ENCODE measurements at regions not wholly inside any gene's neighbourhood (a gene's known extent, or its start where the extent isn't known, plus 50 kb on each side); places are given as distances from the start of the nearest gene placed in this dataset.

DNA sequence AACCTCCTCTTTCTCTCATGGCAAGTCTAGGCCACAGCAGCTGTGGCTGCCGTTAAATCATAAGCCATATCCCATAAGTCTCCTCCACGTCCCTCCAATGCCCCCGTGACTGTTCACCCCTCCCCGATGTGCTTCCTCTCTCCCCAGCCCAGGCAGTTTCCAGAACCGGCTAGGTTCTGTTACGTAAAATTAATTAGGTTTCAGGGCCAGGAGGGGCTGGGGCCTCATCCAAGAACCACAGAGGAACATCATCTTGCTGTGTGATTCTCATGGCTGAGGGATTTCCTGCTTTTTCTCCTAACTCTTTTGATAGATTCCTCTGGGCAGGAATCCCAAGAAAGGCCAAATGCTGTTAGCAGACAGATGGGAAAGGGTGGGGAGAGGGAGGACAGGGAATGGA is 141.8 kb upstream of the AJAP1 start:
- DNase-seq (ENCODE audit: low read depth in 2 of 3, low spot score in 2 of 3) = no peak

DNA sequence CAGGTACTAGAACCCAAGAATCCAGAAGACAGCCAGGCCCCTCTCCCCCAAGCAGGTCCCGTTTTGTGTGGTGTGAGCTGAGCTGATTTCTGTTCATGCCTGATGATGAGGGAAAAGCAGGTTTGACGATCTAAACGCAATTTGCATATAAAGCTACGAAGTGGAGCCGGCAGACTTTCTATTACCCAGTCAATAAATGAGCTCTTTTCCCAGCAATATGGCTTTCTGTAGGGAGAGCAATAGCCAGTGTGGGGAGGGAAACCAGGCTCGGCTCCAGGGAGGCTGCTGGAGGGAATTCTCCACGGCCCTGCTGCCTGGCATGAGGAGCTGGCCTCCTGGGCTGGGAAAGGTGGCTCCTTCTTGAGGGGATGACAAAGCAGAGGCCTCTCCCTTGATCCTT is 140.7 kb upstream of the AJAP1 start:
- DNase-seq (ENCODE audit: low read depth in 2 of 3, low spot score in 2 of 3) = no peak

DNA sequence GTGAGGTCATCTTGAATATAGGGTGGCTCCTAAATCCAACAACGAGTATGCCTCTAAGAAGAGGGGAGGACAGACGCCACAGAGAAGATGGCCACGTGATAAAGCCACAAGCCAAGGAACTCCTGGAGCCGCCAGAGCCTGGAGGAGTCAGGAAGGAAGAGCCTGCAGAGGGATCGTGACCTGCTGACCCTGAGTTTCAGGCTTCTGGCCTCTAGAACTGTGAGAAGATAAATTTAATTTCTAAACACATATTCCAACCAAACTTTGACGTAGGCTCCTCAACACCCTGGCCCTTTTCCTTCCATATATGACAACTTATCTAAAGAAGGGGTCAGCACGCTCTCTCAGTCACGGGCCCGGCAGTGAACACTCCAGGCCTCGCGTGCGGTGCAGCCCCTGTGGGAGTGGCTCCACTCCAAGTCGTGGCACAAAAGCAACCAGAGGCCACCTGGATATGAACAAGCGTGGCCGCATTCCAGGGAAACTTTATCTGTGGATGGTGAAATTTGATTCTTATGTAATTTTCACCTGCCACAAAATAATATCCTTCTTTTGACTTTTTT is 138.6 kb upstream of the AJAP1 start:
- DNase-seq (ENCODE audit: low read depth in 2 of 3, low spot score in 2 of 3) = no peak

DNA sequence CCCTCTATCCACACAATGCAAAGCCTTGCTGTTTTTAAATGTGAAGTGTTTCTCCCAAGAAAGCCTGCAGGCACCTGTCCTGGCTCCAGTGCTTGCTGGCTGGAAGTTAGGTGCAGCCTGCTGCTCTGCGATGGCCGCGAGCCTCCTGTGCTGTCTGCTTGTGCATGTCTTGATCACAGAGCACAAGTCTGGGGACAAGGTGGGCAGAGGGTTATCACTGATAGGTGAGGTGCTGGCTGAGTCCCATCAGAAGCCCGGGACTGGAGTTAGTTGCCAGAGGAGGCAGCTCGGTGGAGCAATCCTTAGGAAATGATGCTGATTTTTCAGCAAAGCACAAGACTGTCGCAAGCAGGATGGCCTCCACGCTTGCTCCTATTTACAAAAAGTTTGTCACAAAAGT is 137.8 kb upstream of the AJAP1 start:
- DNase-seq (ENCODE audit: low read depth in 2 of 3, low spot score in 2 of 3) = no peak

DNA sequence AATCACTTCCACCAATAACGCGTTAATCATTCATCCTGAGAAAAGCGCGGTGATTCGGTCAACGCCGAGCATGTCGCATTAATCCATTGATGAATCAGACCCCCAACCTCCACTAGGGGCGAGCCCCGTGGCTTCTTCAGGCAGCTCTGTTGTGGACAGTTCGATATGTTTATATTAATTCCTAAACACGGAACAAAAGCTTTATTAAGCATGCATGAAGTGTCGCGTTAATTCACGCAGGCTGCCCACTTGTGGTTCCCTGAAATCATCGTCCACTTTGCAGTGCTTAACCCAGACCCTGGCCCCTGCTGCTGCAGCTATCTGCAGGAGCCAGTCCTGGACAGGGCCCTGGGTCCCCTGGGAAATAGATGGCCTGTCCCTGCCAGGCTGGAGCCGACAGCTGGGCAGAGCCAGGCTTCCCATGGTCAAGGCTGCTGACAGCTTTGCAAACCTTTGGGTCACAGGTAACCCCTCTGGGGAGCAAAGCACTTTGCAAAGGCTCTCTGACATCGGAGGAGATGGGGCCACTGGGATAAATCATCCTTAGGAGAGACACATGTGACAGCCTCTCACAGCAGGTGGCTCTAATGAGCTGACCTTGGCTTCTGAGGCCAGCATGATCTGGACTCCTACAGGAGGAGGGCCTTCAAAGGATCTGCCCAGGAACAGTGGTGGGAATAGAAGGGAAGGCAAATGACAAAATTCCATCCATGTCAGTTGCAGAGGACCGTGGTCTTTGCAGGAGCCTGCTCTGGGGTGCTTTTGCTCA is 137.0 kb upstream of the AJAP1 start:
- no peak for DNase-seq (ENCODE audit: low read depth in 2 of 3, low spot score in 2 of 3)

DNA sequence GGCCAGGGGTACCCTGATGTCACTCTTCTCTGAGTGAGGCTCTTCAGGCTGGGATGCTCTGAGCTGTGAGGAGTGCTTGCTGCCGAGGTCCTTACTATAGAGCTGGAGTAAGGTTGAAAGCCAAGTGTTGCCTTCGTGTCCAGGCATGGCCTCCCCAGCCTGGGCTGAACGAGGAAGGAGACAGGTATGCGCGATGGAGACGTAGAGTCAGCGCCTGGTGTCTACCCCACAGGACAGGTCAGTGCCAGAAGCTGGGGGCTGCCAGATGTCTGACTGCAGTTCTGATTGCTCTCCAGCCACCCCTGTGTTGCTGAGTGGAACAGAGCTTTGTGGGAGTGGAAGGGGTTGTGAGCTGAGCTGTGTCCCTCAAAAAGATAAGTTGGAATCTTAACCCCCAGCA is 135.8 kb upstream of the AJAP1 start:
- no peak for DNase-seq (ENCODE audit: low read depth in 2 of 3, low spot score in 2 of 3)

DNA sequence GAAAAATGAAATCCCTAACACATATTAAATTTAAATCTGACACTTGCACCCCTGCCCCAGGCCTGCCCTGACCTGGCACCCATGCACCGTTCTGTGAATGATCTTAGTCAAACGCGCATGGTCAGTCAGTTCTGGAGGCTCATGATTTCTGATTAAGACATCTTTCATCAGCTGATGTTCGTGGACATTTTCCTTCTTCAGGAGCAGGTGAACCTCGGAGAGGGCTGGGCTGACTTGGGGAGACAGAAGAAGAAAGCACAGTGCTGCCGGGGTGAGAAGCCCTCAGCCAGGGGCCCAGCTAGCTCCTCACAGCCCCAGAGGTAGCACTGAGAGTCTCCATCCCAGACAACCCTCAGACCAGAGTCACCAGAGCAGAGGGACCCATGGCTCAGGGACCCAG is 134.5 kb upstream of the AJAP1 start:
- no peak for DNase-seq (ENCODE audit: low read depth in 2 of 3, low spot score in 2 of 3)

DNA sequence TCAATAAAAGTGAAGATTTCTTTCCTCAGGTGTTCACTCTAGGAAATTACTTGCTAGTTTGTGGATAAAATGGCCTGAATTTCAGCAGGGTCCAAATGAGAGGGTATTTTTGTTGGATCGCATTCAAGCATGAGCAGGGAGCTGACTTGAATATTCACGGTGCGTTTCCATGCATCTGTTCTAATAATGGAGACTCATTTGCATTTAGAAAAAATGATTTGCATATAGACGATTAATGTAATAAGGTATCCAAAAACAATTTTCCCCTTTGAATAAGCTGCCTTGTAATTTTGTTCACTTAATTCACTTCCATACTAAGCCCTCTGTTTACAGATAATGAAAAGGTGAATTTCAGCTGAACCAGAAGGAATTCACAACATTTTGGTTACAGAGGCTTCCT is 130.9 kb upstream of the AJAP1 start:
- DNase-seq (ENCODE audit: low read depth in 2 of 3, low spot score in 2 of 3) = no peak

DNA sequence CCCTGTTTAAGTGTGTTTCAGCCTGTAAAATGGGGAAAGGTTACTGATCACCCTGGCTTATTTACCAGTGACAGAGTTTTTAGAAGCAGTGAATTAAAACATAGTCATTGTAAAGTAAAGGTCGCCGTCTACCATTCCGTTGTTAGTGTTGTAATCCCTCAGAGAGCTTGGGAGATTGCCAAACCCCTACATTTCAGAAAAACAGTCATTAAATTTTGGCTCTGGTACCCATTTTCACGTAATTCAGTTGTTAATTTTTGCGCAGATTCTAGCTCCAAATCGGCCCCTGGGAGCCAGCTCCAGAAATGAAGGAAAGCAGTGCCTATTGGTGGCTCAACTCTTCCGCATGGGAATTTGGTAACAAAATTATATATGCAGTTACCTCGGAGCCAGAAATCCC is 127.7 kb upstream of the AJAP1 start:
- DNase-seq (ENCODE audit: low read depth in 2 of 3, low spot score in 2 of 3) = no peak

DNA sequence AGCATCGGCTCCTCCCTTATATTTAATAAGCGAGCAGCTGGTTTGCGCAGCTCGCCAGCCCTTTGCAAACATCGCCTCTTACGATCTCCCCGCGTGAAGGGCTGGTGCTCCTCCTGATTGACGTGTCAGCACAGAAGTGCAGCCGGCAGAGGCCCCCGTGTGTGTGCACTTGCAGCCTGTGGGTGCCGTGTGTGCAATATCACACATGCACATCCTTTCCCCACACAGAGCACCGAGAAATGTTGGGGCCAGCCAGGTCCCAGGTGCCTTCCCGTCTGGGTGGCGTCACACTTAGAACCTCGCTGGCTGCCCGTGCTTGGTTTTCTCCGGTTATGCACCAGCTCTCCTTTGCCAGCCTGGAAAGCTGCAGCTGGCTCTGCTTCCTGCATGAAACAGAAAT is 126.6 kb upstream of the AJAP1 start:
- no peak for DNase-seq (ENCODE audit: low read depth in 2 of 3, low spot score in 2 of 3)

DNA sequence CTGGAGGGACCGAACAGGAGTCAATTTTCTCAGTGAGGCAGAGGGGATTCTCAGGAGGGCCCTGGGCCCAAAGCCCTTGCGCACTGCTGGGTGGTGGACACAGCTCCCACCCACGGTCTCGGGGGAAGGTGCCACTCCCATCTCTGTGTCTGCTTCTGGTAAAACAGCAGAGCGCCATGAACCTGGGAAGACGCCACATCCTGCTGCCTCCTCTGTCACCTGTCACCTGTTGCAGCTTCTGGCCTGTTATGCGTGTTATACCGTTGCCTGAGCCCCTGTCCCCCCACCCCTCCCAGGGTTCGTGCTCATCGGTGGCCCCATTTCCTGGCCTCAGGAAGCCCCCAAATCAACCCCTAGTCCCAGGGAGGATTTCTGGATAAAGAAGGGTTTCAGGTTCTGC is 125.8 kb upstream of the AJAP1 start:
- no peak for DNase-seq (ENCODE audit: low read depth in 2 of 3, low spot score in 2 of 3)

DNA sequence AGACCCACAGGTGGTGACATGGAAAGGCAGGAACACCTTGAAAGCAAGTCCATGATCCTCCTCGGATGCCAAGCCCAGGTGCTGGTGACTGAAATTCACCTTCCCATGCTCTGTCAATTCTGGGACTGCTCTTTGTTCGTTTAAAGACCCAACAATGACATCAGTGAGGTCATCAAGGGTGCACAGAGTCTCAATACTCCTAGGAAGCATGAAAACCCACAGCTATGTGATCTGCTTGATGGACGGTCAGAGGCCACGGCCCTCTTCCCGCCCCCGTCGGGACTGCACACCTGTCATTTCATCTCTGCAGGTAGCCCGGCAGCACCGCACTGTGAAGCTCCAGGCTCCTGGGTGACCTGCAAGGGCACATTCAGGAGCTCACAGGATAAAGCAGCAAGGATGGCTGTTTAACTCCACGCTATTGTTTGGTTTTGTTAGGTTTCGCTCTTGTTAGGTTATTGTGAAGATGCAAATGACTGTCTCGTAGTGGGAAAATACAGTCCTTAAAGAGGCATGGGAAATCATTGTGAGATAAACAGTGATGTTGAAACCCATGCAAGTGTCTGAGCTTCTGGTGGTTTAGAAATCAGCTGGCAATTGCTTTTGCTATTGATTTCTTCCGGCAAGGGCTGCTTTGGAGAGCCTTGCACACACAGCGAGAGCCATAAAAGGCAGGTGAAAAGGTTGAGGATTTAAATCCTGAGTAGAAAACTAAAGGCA is 124.8 kb upstream of the AJAP1 start:
- DNase-seq (ENCODE audit: low read depth in 2 of 3, low spot score in 2 of 3) = no peak

DNA sequence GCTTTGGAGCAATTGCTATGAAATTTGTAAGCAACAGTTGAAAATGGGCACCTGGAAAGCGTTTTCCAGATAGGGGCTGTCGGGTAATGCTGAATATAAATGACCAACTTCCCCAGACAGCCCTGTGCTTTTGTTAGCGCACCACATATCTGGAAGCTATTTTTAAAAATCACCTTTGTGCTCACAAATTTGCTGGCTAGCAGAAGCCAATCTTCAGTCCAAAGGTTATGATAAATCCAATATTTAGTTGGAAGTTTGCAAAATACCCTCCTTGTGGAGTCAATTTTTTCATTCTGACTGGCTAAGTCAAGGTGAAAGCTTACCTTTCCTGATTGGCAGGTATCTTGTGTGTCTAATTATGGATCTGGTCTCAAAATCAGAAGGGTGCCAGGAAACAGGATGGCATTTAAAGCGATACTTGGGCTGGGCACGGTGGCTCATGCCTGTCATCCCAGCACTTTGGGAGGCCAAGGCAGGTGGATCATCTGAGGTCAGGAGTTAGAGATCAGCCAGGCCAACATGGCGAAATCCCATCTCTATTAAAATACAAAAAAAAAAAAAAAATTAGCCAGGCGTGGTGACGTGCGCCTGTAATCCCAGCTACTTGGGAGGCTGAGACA is 124.1 kb upstream of the AJAP1 start:
- DNase-seq (ENCODE audit: low read depth in 2 of 3, low spot score in 2 of 3) = no peak

DNA sequence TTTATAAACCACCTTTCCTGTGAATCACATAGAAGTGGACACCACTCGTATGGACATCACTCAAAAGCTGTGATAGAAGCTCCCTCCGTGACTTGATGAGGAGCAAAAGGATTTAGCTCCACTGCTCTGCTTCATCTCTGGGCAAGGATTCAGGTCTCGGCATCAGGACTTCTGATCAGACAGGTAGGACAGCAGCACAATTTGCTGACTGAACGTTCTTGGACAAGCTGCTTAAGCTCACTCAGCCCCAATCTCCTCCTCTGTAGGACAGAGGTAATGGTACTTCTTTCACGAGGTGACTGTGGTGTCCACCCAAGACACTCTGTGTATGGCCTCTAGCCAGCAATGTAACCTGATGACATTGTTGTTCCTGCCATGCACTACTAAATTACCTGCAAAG is 122.6 kb upstream of the AJAP1 start:
- no peak for DNase-seq (ENCODE audit: low read depth in 2 of 3, low spot score in 2 of 3)

DNA sequence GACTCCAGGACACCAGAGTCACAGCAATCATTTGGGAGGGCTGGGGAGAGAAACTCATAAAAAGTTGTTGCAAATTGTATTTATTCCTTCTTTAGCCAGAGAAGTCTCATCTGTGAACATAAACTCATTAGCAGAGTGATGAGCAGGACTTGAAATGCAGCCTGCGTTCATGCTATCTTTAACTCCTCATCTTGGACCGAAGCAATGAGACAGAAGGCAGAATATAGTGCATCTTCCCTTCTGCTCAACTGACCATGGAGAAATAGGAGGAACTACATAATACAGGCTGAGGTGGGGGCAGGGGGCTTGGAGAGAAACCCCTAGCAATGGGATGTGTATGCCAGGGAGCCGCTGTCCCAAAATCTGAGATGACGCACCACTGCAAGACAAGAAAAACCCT is 121.8 kb upstream of the AJAP1 start:
- no peak for DNase-seq (ENCODE audit: low read depth in 2 of 3, low spot score in 2 of 3)

DNA sequence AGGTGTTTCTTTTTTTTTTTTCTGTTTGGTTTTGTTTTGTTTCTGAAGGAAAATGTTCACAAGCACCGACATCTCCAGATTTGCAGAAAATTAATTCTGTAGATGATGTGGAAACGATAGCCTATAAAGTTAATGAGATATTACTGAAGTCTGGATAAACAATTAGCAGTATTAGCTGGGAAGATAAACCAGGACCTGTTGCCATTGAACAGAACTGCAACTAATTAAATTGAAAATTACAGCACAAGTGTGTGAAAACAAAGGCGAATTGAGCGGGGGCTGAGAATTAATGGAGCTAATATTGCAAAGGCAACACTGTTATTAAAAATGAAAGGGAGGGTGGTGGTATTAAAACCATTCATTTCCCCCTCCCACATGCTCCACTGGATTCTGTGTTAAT is 107.5 kb upstream of the AJAP1 start:
- no peak for DNase-seq (ENCODE audit: low read depth in 2 of 3, low spot score in 2 of 3)

DNA sequence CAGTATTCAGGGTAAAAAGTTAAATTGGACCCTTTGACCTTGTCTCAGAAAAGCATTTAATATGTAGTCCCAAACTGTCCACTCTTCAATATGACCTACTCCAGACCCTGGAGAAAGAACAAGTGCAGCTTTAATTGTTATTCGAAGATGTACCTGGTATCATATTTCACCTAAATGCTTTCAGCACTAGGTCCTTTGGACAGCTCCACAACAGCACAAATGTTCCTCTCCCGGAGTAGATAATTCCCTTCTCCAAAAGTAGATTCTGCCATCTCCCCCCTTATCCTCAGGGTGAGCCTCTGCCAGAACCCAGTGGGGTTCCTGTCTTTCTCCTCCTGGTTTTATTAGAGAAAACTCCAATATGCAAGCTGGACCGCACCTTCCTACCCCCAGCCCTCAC is 104.5 kb upstream of the AJAP1 start:
- no peak for DNase-seq (ENCODE audit: low read depth in 2 of 3, low spot score in 2 of 3)

DNA sequence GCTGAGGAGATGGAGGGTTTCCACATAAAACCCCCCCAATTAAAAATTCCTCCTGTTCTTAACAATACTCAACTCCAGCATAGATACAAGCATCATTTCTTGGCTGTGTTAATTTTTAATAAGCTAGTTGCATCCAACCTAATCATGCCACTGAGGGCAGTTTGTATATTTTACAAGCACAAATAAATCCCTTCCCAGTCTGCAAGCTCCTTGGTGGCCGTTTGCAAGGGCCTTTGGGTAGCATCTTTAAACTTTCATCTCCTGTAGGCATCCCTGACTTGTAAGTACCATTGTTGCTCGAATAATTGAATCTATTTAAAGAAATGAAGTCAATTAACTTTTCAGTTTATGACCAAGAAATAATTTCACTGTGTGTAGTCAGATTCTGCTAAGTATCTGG is 103.5 kb upstream of the AJAP1 start:
- no peak for DNase-seq (ENCODE audit: low read depth in 2 of 3, low spot score in 2 of 3)

DNA sequence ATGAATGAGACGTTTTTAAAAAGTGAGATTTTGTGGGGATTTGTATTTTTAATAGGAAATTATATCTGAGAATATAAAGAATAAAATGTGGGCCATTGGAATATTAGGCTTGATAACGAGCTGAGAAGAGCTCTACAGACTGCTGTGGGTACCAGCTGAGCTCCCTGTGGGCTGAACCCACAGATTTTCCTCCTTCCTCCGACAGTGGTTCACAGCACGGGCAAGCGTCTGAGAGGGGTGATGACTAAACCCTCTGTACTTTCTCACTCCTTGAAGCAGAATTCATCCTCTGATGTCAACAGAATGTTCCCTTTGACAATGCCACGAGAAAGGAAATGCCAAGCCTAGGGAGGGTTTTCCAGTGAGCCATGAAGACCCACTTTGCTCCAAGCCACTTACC is 102.7 kb upstream of the AJAP1 start:
- no peak for DNase-seq (ENCODE audit: low read depth in 2 of 3, low spot score in 2 of 3)

DNA sequence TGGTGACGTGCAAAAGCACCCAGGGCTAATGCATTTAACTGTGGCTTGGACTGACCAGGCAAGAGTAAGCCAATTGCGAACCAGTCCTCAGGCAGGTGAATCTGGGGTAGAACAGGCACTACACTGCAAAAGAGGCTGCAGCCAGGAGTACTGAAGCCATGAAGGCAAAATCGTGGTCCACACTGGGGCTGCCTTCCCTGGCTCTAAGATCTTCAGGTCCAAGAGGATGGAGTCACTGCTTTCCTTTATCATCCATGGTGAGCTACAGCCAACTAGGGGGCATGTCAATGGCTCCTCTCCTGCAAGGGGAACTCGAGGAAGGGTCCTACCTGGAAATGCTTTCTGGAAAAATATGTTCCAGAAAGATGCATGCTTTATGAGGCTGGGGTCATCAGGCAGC is 100.6 kb upstream of the AJAP1 start:
- no peak for DNase-seq (ENCODE audit: low read depth in 2 of 3, low spot score in 2 of 3)

DNA sequence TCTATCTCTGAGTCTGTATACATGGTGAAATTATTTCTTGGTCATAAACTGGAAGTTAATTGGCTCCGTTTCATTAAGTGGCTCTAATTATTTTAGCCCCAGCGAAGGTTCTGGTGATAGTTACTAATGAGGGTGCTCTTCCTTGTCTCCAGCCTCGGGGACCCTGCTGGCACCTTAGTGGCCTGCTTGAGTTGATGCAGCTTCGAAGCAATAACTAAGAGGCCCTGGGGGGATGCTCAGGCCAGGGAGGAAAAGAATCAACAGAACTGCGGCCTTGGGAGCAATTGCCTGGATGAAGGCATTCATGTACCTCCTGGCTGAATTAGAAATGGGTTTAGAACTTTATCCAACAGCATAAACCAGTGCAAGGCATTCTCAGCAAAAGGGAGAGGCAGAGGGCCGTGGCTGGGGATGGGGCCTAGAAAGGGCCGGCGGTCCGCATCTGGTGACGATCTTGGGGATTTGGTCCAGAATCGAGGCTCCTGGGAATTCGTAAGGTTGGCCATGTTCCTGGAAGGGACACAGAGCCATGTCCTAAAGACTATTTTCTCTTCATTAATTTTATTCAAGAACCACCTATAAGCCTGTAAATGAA is 100.0 kb upstream of the AJAP1 start:
- DNase-seq (ENCODE audit: low read depth in 2 of 3, low spot score in 2 of 3) = no peak

DNA sequence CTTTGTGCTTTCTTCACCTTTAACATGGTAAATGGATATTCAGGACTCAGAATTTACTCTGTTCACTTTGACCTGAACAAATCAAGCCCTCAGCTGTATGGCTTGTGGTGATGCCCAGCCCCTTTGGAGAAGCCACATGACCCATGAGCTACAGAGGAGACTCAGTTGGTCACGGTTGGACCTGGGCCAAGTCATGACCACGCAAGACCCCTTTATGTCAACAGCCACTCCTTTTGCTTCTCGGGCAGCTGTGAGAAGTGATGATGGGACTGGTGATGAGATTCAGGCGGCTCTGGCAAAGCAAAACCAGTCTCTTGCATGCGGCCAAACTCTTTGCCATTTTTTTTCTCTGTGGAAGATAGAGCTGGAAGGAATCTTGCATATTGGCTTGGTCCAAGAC is 96.5 kb upstream of the AJAP1 start:
- no peak for DNase-seq (ENCODE audit: low read depth in 2 of 3, low spot score in 2 of 3)
